ENCODE measurements at regions not wholly inside any gene's neighbourhood (a gene's known extent, or its start where the extent isn't known, plus 50 kb on each side); places are given as distances from the start of the nearest gene placed in this dataset.
"Not testable (repeated sequence)": the region's sequence is repeated elsewhere in the genome, so short reads cannot be mapped to it uniquely, and the experiment has no call there.

DNA sequence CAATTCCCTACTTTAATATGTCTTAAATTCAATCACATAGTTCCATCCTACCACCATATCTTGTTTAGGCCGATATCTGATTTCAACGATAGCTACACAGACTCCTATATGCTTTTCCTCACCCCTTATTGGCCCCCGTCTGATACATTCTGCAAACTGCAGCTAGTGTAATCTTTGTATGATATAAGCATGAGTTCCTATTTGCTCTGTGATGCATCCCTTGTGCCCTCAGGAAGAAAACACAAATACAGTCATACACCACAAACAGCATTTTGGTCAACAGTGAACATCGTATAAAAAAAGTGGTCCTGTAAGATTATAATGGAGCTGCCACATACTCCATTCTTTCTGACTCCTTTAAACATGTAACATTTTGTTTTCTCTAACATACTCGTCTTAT is 837.8 kb upstream of the CDH6 start:
- no peak for DNase-seq (ENCODE audit: low spot score)
- Mint-ChIP-seq H3K4me3 (ENCODE audit: low read depth) (no peak overlapping the region), H3K36me3 (ENCODE audit: low read depth) (no peaks in the 10 kb centered on the region), H3K27me3 (ENCODE audit: low read depth) (no peaks in the 10 kb centered on the region), H3K27ac (no peak overlapping the region), H3K4me1 (ENCODE audit: low read depth) (no peaks in the 10 kb centered on the region), H3K9me3 (peaks cover 19% of the 10 kb centered on the region)
- intact Hi-C loops (cut with micrococcal nuclease) = no loop called here

DNA sequence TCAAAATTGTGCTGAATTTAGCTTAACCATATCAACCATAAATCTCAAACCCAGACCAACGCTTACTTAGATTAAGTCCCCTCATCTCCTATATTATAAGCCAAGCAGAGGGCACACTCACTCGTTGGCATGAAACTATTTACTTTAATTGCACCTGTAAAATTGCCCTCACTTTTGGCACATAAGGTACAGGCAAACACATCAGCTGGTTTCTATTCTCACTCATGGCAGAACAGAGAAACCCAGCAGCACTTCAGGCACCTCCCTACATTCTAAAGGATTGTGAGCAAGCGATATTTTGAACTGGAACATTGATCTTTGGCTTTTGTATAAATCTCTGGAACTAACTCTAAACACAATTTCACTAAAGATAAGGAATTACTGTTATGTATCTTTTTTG is 845.6 kb upstream of the CDH6 start:
- Mint-ChIP-seq H3K27me3 (ENCODE audit: low read depth) (no peaks in the 10 kb centered on the region), H3K4me1 (ENCODE audit: low read depth) (no peaks in the 10 kb centered on the region), H3K36me3 (ENCODE audit: low read depth) (no peaks in the 10 kb centered on the region), H3K27ac (no peak overlapping the region), H3K4me3 (ENCODE audit: low read depth) (no peak overlapping the region), H3K9me3 (peaks cover 43% of the 10 kb centered on the region)
- no peak for DNase-seq (ENCODE audit: low spot score)
- intact Hi-C loops (cut with micrococcal nuclease) = no loop called here

GRCh38 chr5:30345539-30346345 is 847.7 kb upstream of the CDH6 start:
- H3K27me3 Mint-ChIP-seq (ENCODE audit: low read depth); H3K4me1 Mint-ChIP-seq (ENCODE audit: low read depth); H3K27ac Mint-ChIP-seq; DNase-seq (ENCODE audit: low spot score); H3K4me3 Mint-ChIP-seq (ENCODE audit: low read depth); intact Hi-C loops (cut with micrococcal nuclease); H3K36me3 Mint-ChIP-seq (ENCODE audit: low read depth): not testable (repeated sequence)
- peaks cover 53% of the 10 kb centered on the region for H3K9me3 Mint-ChIP-seq

DNA sequence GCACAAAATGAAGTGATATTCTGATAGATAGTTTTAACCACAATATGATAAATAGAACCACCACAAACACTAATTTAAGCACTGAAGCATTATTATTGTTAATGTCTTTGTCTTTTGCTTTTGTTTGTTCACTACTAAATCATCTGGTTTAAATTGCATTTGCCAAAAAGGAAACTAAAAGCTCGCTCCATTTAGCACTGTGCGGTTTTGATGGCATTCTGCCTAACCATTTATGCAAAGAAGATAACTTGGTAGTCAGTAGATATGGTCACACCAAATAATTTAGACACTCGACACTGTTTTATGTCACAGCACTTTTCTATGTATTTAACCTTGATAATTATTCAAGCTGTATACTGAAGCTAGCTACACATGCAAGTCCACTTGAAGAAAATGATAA is 849.8 kb upstream of the CDH6 start:
- Mint-ChIP-seq H3K4me1 (ENCODE audit: low read depth) (no peaks in the 10 kb centered on the region), H3K36me3 (ENCODE audit: low read depth) (no peaks in the 10 kb centered on the region), H3K9me3 (peaks cover 42% of the 10 kb centered on the region), H3K27me3 (ENCODE audit: low read depth) (no peaks in the 10 kb centered on the region), H3K27ac (no peak overlapping the region), H3K4me3 (ENCODE audit: low read depth) (no peak overlapping the region)
- no peak for DNase-seq (ENCODE audit: low spot score)
- intact Hi-C loops (cut with micrococcal nuclease) = no loop called here

DNA sequence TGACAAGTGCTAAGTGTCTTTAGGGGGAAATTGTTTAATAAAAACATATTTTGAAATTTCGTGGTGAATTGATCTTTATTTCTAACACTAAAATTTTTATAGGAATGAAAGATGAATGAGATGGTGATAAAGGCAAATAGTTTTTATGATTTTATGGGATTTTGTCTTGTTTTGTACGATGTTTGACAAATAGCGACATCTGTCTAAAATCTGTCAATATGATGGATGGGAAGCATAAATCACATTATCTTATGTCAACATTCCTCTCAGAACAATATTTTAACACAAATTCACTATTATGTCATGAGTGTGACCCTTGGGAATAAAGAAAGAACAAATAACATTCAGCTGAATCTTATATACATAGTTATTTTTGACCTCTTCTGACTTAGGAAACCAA is 852.0 kb upstream of the CDH6 start:
- Mint-ChIP-seq H3K27me3 (ENCODE audit: low read depth) (no peaks in the 10 kb centered on the region), H3K4me1 (ENCODE audit: low read depth) (no peaks in the 10 kb centered on the region), H3K4me3 (ENCODE audit: low read depth) (no peak overlapping the region), H3K36me3 (ENCODE audit: low read depth) (no peaks in the 10 kb centered on the region), H3K27ac (no peak overlapping the region), H3K9me3 (peaks cover 35% of the 10 kb centered on the region)
- intact Hi-C loops (cut with micrococcal nuclease) = no loop called here
- DNase-seq (ENCODE audit: low spot score) = no peak

DNA sequence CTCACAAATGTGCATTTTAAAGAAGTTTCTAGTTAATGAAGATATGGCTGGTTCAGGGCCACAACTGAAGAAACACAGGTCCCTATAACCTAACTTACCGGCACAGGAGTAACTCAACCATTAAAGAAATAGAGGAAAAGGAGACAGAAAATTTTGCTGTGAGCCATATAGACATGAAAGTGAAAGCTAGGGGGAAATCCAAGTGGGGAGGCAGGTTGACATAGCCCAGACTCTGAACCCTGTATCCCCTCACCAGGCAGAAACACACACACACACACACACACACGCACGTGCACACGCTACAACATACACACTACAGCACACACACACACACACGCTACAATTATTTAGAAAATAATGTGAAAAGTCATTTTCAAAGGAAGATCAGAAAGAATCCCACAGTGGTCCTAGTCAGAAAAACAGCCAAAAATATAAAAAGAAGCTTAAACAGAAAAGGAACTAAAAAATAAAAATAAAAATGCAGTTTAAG is 856.4 kb upstream of the CDH6 start:
- Mint-ChIP-seq H3K27me3 (ENCODE audit: low read depth) (no peaks in the 10 kb centered on the region), H3K4me1 (ENCODE audit: low read depth) (no peaks in the 10 kb centered on the region), H3K27ac (no peak overlapping the region), H3K4me3 (ENCODE audit: low read depth) (no peak overlapping the region), H3K36me3 (ENCODE audit: low read depth) (no peaks in the 10 kb centered on the region), H3K9me3 (peaks cover 37% of the 10 kb centered on the region)
- no peak for DNase-seq (ENCODE audit: low spot score)
- intact Hi-C loops (cut with micrococcal nuclease) = no loop called here

DNA sequence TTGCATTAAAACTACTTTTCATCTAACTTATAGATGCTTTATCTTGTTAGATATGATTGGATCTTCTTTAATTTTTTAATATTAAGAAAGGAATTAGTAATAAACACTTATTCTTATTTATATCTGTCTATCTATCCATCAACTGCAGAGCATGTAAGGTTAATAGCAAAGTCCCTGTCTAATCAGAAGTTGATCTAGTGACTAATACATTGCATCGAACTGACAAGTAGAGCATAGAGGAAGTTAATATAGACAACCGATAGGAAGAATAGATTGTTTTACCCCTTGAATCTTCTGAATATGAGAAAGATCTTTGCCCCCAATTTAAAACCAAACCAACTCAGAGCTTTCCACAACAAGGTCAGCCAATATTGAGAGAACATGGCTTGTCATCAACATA is 862.0 kb upstream of the CDH6 start:
- Mint-ChIP-seq H3K27me3 (ENCODE audit: low read depth) (no peaks in the 10 kb centered on the region), H3K4me3 (ENCODE audit: low read depth) (no peak overlapping the region), H3K4me1 (ENCODE audit: low read depth) (no peaks in the 10 kb centered on the region), H3K27ac (no peak overlapping the region), H3K9me3 (peaks cover 40% of the 10 kb centered on the region), H3K36me3 (ENCODE audit: low read depth) (no peaks in the 10 kb centered on the region)
- DNase-seq (ENCODE audit: low spot score) = no peak
- intact Hi-C loops (cut with micrococcal nuclease) = no loop called here

GRCh38 chr5:30325795-30326194 is 867.7 kb upstream of the CDH6 start:
- no peak for DNase-seq (ENCODE audit: low spot score)
- Mint-ChIP-seq H3K4me3 (ENCODE audit: low read depth) (no peak overlapping the region), H3K27me3 (ENCODE audit: low read depth) (no peaks in the 10 kb centered on the region), H3K9me3 (peaks cover 37% of the 10 kb centered on the region), H3K4me1 (ENCODE audit: low read depth) (no peaks in the 10 kb centered on the region), H3K36me3 (ENCODE audit: low read depth) (no peaks in the 10 kb centered on the region), H3K27ac (no peak overlapping the region)
- intact Hi-C loops (cut with micrococcal nuclease) = no loop called here

DNA sequence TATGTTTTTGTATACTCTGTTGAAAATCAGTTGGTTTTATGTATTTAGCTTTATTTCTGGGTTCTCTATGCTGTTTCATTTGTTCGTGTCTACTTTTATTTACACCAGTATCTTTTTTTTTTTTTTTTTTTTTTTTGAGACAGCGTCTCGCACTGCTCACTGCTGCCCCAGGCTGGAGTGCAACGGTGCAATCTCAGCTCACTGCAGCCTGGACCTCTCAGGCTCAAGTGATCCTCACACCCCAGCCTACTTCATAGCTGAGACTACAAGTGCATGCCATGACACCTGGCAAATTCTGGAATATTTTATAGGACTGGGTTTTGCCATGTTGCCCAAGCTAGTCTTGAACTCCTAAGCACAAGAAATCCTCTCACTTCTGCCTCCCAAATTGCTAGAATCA is 869.4 kb upstream of the CDH6 start:
- intact Hi-C loops (cut with micrococcal nuclease) = no loop called here
- no peaks in the 10 kb centered on the region for H3K4me1 Mint-ChIP-seq (ENCODE audit: low read depth)
- H3K27me3 Mint-ChIP-seq (ENCODE audit: low read depth) = no peaks in the 10 kb centered on the region
- peaks cover 34% of the 10 kb centered on the region for H3K9me3 Mint-ChIP-seq
- no peak for DNase-seq (ENCODE audit: low spot score)
- no peak overlapping the region for H3K27ac Mint-ChIP-seq
- H3K36me3 Mint-ChIP-seq (ENCODE audit: low read depth) = no peaks in the 10 kb centered on the region
- no peak overlapping the region for H3K4me3 Mint-ChIP-seq (ENCODE audit: low read depth)

DNA sequence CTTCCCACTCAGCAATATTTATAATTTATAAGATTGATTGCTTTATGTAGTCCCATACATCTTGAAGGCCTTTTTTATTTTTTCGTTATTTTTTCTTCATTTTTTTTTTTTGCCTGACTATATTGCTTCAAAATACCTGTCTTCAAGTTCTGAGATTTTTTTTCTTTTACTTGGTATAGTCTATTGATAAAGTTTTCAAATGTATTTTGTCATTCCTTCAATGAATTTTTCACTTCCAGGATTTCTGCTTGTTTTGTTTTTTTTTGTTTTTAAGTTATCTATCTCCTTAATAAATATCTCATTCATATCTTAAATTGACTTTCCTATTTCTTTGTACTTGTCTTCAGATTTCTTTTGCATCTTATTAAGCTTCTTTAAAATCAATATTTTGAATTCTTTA is 905.6 kb upstream of the CDH6 start:
- Mint-ChIP-seq H3K27me3 (ENCODE audit: low read depth) (no peaks in the 10 kb centered on the region), H3K27ac (no peak overlapping the region)

GRCh38 chr5:30279237-30279636 is 914.2 kb upstream of the CDH6 start:
- intact Hi-C loops (cut with micrococcal nuclease) = no loop called here
- no peaks in the 10 kb centered on the region for H3K36me3 Mint-ChIP-seq (ENCODE audit: low read depth)
- H3K4me3 Mint-ChIP-seq (ENCODE audit: low read depth) = no peak overlapping the region

More for the DNA sequence above, 905.6 kb upstream of the CDH6 start:
- intact Hi-C loops (cut with micrococcal nuclease) = no loop called here
- Mint-ChIP-seq H3K4me1 (ENCODE audit: low read depth) (no peaks in the 10 kb centered on the region), H3K4me3 (ENCODE audit: low read depth) (no peak overlapping the region), H3K9me3 (peaks cover 38% of the 10 kb centered on the region), H3K36me3 (ENCODE audit: low read depth) (no peaks in the 10 kb centered on the region)
- DNase-seq (ENCODE audit: low spot score) = no peak

DNA sequence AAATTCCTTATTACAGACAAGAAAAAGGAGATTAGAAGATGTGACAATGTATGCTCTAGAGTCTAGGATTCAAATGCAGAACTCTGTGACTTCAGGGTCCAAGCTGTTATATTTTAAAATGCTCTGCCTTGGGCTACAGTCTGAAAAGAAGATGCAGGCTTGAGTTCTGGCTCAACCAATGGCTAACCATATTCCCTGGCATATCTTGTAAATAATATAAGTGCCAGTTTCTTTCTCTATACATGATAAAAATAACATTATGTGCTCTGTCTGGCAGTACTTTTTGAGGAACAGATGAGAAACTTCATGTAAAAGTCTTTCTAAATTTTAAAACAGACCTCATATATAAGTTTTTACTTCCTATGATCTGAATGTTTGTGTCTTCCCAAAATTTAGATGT is 926.5 kb upstream of the CDH6 start:
- H3K36me3 Mint-ChIP-seq (ENCODE audit: low read depth) = no peaks in the 10 kb centered on the region
- H3K4me3 Mint-ChIP-seq (ENCODE audit: low read depth) = no peak overlapping the region
- H3K27ac Mint-ChIP-seq = no peak overlapping the region
- peaks cover 42% of the 10 kb centered on the region for H3K9me3 Mint-ChIP-seq
- H3K27me3 Mint-ChIP-seq (ENCODE audit: low read depth) = no peaks in the 10 kb centered on the region
- intact Hi-C loops (cut with micrococcal nuclease) = no loop called here
- no peaks in the 10 kb centered on the region for H3K4me1 Mint-ChIP-seq (ENCODE audit: low read depth)
- DNase-seq (ENCODE audit: low spot score) = no peak

More at GRCh38 chr5:30279237-30279636, 914.2 kb upstream of the CDH6 start:
- Mint-ChIP-seq H3K27ac (no peak overlapping the region), H3K27me3 (ENCODE audit: low read depth) (no peaks in the 10 kb centered on the region), H3K4me1 (ENCODE audit: low read depth) (no peaks in the 10 kb centered on the region), H3K9me3 (peaks cover 37% of the 10 kb centered on the region)
- no peak for DNase-seq (ENCODE audit: low spot score)

GRCh38 chr5:30239331-30240022 is 954.0 kb upstream of the CDH6 start:
- Mint-ChIP-seq H3K9me3 (peaks cover 40% of the 10 kb centered on the region), H3K4me3 (ENCODE audit: low read depth) (no peak overlapping the region), H3K36me3 (ENCODE audit: low read depth) (no peaks in the 10 kb centered on the region), H3K27ac (no peak overlapping the region), H3K27me3 (ENCODE audit: low read depth) (no peaks in the 10 kb centered on the region), H3K4me1 (ENCODE audit: low read depth) (no peaks in the 10 kb centered on the region)
- DNase-seq (ENCODE audit: low spot score) = no peak
- intact Hi-C loops (cut with micrococcal nuclease) = no loop called here
